Natural killer cell (primary cell): ENCODE measurements at regions not wholly inside any gene's neighbourhood (a gene's known extent, or its start where the extent isn't known, plus 50 kb on each side); places are given as distances from the start of the nearest gene placed in this dataset.

Experiments
- ATAC-seq, 3 donors: fragments of 150-1000 bp in 2 of 3; fragments of 200-7000 bp in 1 of 3; cut with Tn5 transposase; 1 replicate in 1 of 3; 2 replicates in 2 of 3; pipeline ENCODE4 v1.10.0; 2021; ENCODE audit warnings: mild to moderate bottlenecking in 2 of 3, moderate library complexity in 2 of 3
- DNase-seq, 2 donors: peaks; one replicate each; pipeline versions ENCODE4 v3.0.0 to v3.0.0-alpha.2; 2013 to 2021; ENCODE audit warnings: mixed read lengths in 1 of 2
- H3K27ac ChIP-seq: one replicate; pipeline ENCODE4 v1.5.1; 2013; ENCODE audit warnings: mild to moderate bottlenecking, low read length
- H3K27me3 ChIP-seq: one replicate; pipeline ENCODE4 v1.6.1; 2013; ENCODE audit warnings: low read length; ENCODE audit not compliant: control insufficient read depth, insufficient read depth
- H3K36me3 ChIP-seq: one replicate; pipeline ENCODE4 v1.6.1; 2013; ENCODE audit warnings: low read length; ENCODE audit not compliant: control insufficient read depth, insufficient read depth
- H3K4me1 ChIP-seq: one replicate; pipeline ENCODE4 v1.6.1; 2013; ENCODE audit warnings: low read length; ENCODE audit not compliant: control insufficient read depth, insufficient read depth
- H3K4me3 ChIP-seq: one replicate; pipeline ENCODE4 v1.5.1; 2013; ENCODE audit warnings: low read length
- H3K9me3 ChIP-seq: one replicate; pipeline ENCODE4 v1.6.1; 2013; ENCODE audit warnings: low read length; ENCODE audit not compliant: control insufficient read depth, insufficient read depth
- H3K27ac Mint-ChIP-seq, 2 donors: one replicate each; pipeline ENCODE4 v1.8.0; 2022; ENCODE audit warnings: mild to moderate bottlenecking in 2 of 2, mixed read lengths in 2 of 2, moderate library complexity in 1 of 2
- H3K27me3 Mint-ChIP-seq, 2 donors: one replicate each; pipeline ENCODE4 v1.8.0; 2022; ENCODE audit warnings: low read depth in 2 of 2, mixed read lengths in 2 of 2
- H3K36me3 Mint-ChIP-seq: one replicate; pipeline ENCODE4 v1.8.0; 2022; ENCODE audit warnings: mixed read lengths
- H3K4me1 Mint-ChIP-seq, 2 donors: one replicate each; pipeline ENCODE4 v1.8.0; 2022; ENCODE audit warnings: mixed read lengths in 2 of 2
- H3K4me3 Mint-ChIP-seq: one replicate; pipeline ENCODE4 v1.8.0; 2022; ENCODE audit warnings: mild to moderate bottlenecking, moderate library complexity, mixed read lengths
- H3K9me3 Mint-ChIP-seq, 2 donors: one replicate each; pipeline ENCODE4 v1.8.0; 2022; ENCODE audit warnings: mixed read lengths in 2 of 2
- CTCF ChIP-seq: fragments of 200-600 bp; IDR thresholded peaks from one replicate; pipeline ENCODE4 v1.8.0; 2022; ENCODE audit warnings: antibody characterized with exemption
- WGBS: methylation state at CpG from one replicate; pipeline ENCODE4 v1.1.7; 2013; ENCODE audit warnings: missing lambda C conversion rate; ENCODE audit not compliant: insufficient coverage; 5-methylcytosine and 5-hydroxymethylcytosine counted together
- intact Hi-C: fragments of 100-400 bp; cut with micrococcal nuclease; formaldehyde crosslinking; loops from one replicate; pipeline ENCODE4 v1.14.2; 2022

GRCh38 chr12:69094606-69095216, 144.7 kb upstream of the CPSF6 start:
- H3K9me3 ChIP-seq = no peaks in the 10 kb centered on the region
- H3K27ac ChIP-seq = no peak overlapping the region
- intact Hi-C loops = no loop called here
- no peak overlapping the region for H3K4me3 ChIP-seq
- no peak for TF ChIP-seq CTCF
- H3K36me3 ChIP-seq = no peaks in the 10 kb centered on the region
- Mint-ChIP-seq H3K27me3 (peaks cover 18 to 24% of the 10 kb centered on the region in 2 donors), H3K36me3 (no peaks in the 10 kb centered on the region), H3K4me1 (peaks cover 0 to 5% of the 10 kb centered on the region in 2 donors), H3K27ac (no peak overlapping the region), H3K4me3 (no peak overlapping the region), H3K9me3 (no peaks in the 10 kb centered on the region)
- H3K27me3 ChIP-seq = no peaks in the 10 kb centered on the region
- ATAC-seq = no peak
- DNase-seq = no peak
- 61% methylated on average over 4 of the region's 4 CpGs for WGBS
- H3K4me1 ChIP-seq = no peaks in the 10 kb centered on the region

GRCh38 chr12:69095765-69096477, 143.4 kb upstream of the CPSF6 start:
- H3K36me3 ChIP-seq = no peaks in the 10 kb centered on the region
- no peak overlapping the region for H3K4me3 ChIP-seq
- no peak overlapping the region for H3K27ac ChIP-seq
- no peak for ATAC-seq
- no peaks in the 10 kb centered on the region for H3K36me3 Mint-ChIP-seq
- DNase-seq = no peak
- no peaks in the 10 kb centered on the region for H3K9me3 Mint-ChIP-seq
- 76% methylated on average over 9 of the region's 9 CpGs for WGBS
- H3K27ac Mint-ChIP-seq = no peak overlapping the region
- no peak for TF ChIP-seq CTCF
- no peaks in the 10 kb centered on the region for H3K9me3 ChIP-seq
- no peaks in the 10 kb centered on the region for H3K27me3 ChIP-seq
- no peak overlapping the region for H3K4me3 Mint-ChIP-seq
- peaks cover 0 to 5% of the 10 kb centered on the region in 2 donors for H3K4me1 Mint-ChIP-seq
- intact Hi-C loops = no loop called here
- H3K4me1 ChIP-seq = no peaks in the 10 kb centered on the region
- peaks cover 11 to 23% of the 10 kb centered on the region in 2 donors for H3K27me3 Mint-ChIP-seq

- Mint-ChIP-seq H3K4me1 (peaks cover 0 to 5% of the 10 kb centered on the region in 2 donors), H3K9me3 (no peaks in the 10 kb centered on the region), H3K36me3 (no peaks in the 10 kb centered on the region), H3K4me3 (no peak overlapping the region), H3K27ac (no peak overlapping the region), H3K27me3 (peaks cover 11 to 23% of the 10 kb centered on the region in 2 donors)
- H3K27me3 ChIP-seq = no peaks in the 10 kb centered on the region
- no peak overlapping the region for H3K4me3 ChIP-seq
- no peak for ATAC-seq
- H3K27ac ChIP-seq = no peak overlapping the region
- WGBS = 56% methylated on average over 1 of the region's 1 CpG
- intact Hi-C loops = no loop called here
- no peaks in the 10 kb centered on the region for H3K4me1 ChIP-seq
- TF ChIP-seq CTCF = no peak
- H3K9me3 ChIP-seq = no peaks in the 10 kb centered on the region
- no peaks in the 10 kb centered on the region for H3K36me3 ChIP-seq
- DNase-seq = no peak
Measured at GRCh38 chr12:69096669-69097335, 142.6 kb upstream of the CPSF6 start.
